ENCODE measurements at regions not wholly inside any gene's neighbourhood (a gene's known extent, or its start where the extent isn't known, plus 50 kb on each side); places are given as distances from the start of the nearest gene placed in this dataset.

- TF ChIP-seq, protein P1, sequence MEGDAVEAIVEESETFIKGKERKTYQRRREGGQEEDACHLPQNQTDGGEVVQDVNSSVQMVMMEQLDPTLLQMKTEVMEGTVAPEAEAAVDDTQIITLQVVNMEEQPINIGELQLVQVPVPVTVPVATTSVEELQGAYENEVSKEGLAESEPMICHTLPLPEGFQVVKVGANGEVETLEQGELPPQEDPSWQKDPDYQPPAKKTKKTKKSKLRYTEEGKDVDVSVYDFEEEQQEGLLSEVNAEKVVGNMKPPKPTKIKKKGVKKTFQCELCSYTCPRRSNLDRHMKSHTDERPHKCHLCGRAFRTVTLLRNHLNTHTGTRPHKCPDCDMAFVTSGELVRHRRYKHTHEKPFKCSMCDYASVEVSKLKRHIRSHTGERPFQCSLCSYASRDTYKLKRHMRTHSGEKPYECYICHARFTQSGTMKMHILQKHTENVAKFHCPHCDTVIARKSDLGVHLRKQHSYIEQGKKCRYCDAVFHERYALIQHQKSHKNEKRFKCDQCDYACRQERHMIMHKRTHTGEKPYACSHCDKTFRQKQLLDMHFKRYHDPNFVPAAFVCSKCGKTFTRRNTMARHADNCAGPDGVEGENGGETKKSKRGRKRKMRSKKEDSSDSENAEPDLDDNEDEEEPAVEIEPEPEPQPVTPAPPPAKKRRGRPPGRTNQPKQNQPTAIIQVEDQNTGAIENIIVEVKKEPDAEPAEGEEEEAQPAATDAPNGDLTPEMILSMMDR (IDR thresholded peaks at IDR 0.05; ENCODE audit: borderline replicate concordance, extremely low read depth, low read length, poor library complexity, severe bottlenecking) = no peak
- no peak for TF ChIP-seq EZH2 (IDR thresholded peaks at IDR 0.05; ENCODE audit: borderline replicate concordance, low read depth, low read length, severe bottlenecking)
Measured at GRCh38 chr3:176737480-176738110, 459.7 kb downstream of the TBL1XR1 start.
